Renal cortical epithelial cell (primary cell): ENCODE measurements at regions not wholly inside any gene's neighbourhood (a gene's known extent, or its start where the extent isn't known, plus 50 kb on each side); places are given as distances from the start of the nearest gene placed in this dataset.

ENCODE experiments used
- DNase-seq: peaks from one replicate; pipeline ENCODE4 v3.0.0-alpha.2; 2011; ENCODE audit warnings: low read depth

GRCh38 chrX:103158317-103158621 lies 56.6 kb upstream of the BEX4 start:
- no peak for DNase-seq

DNA sequence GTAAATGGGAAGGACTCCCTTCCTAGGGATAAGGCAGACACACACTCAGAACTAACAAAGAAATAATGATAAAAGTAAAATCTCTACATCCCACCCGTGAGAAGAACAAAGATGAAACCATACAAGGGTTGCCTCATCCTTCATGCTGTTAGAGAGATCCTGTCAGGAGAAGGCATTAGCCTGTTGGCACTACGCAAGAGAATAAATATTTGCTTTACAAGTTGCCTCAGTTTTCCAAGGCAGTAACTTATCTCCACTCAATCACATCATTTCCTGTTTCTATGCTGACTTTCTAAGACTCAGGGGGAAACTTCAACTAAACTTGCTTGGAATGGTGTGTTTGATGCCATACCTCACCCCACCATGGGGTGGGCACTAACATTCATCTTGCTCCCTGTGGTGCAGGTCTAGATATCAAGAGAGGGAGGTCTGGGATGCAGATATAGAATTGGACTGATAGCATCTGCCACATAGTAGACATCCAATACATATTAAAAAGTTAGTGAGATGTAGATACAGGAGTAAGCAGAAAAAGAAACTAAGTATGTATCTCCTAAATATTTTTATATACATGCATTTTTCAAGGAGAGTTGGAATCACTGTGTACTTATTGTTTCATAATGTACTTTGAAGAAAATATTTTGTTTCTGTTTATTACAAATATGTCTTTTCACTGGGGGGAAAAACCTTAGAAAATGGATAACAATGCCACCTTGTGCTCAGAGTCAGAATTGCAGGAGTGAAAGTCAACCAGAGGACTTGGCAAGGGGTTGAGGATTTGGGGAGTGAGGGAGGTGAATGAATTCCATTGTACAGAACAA lies 57.2 kb upstream of the BEX4 start:
- DNase-seq: peak; percentile 7

DNA sequence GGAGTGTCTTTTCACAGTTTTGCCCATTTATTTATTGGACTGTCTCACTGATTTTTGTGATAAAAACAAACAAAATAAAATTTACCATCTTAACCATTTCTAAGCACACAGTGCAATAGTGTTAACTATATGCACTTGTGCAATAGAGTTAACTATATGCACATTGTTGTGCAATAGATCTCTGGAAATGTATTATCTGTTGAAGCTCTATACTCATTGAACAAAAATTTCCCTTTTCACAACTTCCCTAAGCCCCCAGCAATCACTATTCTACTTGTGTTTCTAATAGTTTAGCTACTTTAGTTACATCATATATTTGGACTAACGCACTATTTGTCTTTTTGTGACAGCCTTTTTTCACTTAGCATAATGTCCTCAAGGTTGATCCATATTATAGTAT lies 59.7 kb upstream of the BEX4 start:
- DNase-seq: peak; percentile 2

- DNase-seq: no peak
Measured at GRCh38 chrX:103153661-103154060, 60.7 kb upstream of the NXF3 start.

GRCh38 chrX:103151799-103152198 lies 58.9 kb upstream of the NXF3 start:
- DNase-seq: no peak

GRCh38 chrX:103149652-103150051 lies 56.7 kb upstream of the NXF3 start:
- no peak for DNase-seq

DNA sequence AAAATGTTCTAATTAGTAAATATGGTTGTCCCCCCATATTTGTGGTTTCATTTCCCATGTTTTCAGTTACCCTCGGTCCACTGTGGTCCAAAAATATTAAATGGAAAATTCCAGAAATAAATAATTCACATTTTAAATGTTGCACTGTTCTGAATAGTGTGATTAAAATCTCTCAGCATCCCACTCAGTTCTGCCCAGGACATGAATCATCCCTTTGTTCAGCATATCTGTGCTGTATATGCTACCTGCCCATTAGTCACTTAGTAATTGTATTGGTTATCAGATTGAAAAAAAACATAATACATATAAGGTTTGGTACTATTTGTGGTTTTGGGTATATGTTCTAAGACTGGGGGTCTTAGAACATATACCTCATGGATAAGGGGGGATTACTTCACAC lies 55.1 kb upstream of the NXF3 start:
- DNase-seq: no peak
